Keratinocyte (primary cell): ENCODE measurements at regions not wholly inside any gene's neighbourhood (a gene's known extent, or its start where the extent isn't known, plus 50 kb on each side); places are given as distances from the start of the nearest gene placed in this dataset.

ENCODE experiments used
- DNase-seq: peaks from one replicate; pipeline ENCODE4 v3.0.0-alpha.2; 2011; ENCODE audit warnings: low read depth, missing footprints, low spot score
- FAIRE-seq: peaks from 2 replicates; lab custom pipeline; 2011; peaks lifted over from hg19 to GRCh38; lab: Jason Lieb, UNC
- H2AFZ ChIP-seq: 2 replicates; pipeline ENCODE4 v1.6.0; 2012; ENCODE audit warnings: low read length, control low read depth, inconsistent platforms; ENCODE audit not compliant: control insufficient read depth
- H3K27ac ChIP-seq: 2 replicates; pipeline ENCODE4 v1.5.1; 2011; ENCODE audit warnings: low read length; ENCODE audit not compliant: control insufficient read depth, insufficient read depth
- H3K27me3 ChIP-seq: 3 replicates; pipeline ENCODE4 v1.6.0; 2011; ENCODE audit warnings: low read length; ENCODE audit not compliant: control insufficient read depth, insufficient read depth; ENCODE audit errors: extremely low read depth
- H3K36me3 ChIP-seq, 2 experiments: 2 replicates in 1 of 2; 3 replicates in 1 of 2; pipeline ENCODE4 v1.5.1; 2011; ENCODE audit warnings: low read length in 2 of 2, mild to moderate bottlenecking in 1 of 2; ENCODE audit not compliant: control insufficient read depth in 2 of 2, insufficient read depth in 2 of 2; ENCODE audit errors: extremely low read depth in 1 of 2
- H3K4me1 ChIP-seq: 3 replicates; pipeline ENCODE4 v1.5.1; 2011; ENCODE audit warnings: low read length; ENCODE audit not compliant: control insufficient read depth, insufficient read depth; ENCODE audit errors: extremely low read depth
- H3K4me2 ChIP-seq: 3 replicates; pipeline ENCODE4 v1.6.0; 2011; ENCODE audit warnings: low read depth, low read length; ENCODE audit not compliant: control insufficient read depth, insufficient read depth; ENCODE audit errors: extremely low read depth
- H3K4me3 ChIP-seq, 3 experiments: fragments of 200-600 bp in 1 of 3; sonication (generic) in 1 of 3; 2 replicates in 2 of 3; 3 replicates in 1 of 3; pipeline ENCODE4 v1.5.1; 2011 to 2016; ENCODE audit warnings: low read length in 3 of 3, mild to moderate bottlenecking in 3 of 3, control low read depth in 2 of 3, inconsistent platforms in 1 of 3, low read depth in 1 of 3, mixed read lengths in 1 of 3, mixed run types in 1 of 3, moderate library complexity in 1 of 3; ENCODE audit not compliant: control insufficient read depth in 2 of 3, insufficient read depth in 2 of 3; ENCODE audit errors: extremely low read depth in 1 of 3
- H3K79me2 ChIP-seq: 2 replicates; pipeline ENCODE4 v1.6.0; 2012; ENCODE audit warnings: low read length; ENCODE audit not compliant: control insufficient read depth, insufficient read depth
- H3K9ac ChIP-seq: 3 replicates; pipeline ENCODE4 v1.6.0; 2011; ENCODE audit warnings: low read length; ENCODE audit not compliant: control insufficient read depth, insufficient read depth; ENCODE audit errors: extremely low read depth
- H3K9me1 ChIP-seq: 3 replicates; pipeline ENCODE4 v1.6.0; 2011; ENCODE audit warnings: low read length; ENCODE audit not compliant: control insufficient read depth, insufficient read depth; ENCODE audit errors: extremely low read depth
- H3K9me3 ChIP-seq: 2 replicates; pipeline ENCODE4 v1.5.1; 2012; ENCODE audit warnings: low read depth, low read length; ENCODE audit not compliant: control insufficient read depth
- H4K20me1 ChIP-seq: 3 replicates; pipeline ENCODE4 v1.6.0; 2011; ENCODE audit warnings: low read length; ENCODE audit not compliant: control insufficient read depth, insufficient read depth; ENCODE audit errors: extremely low read depth
- CTCF ChIP-seq, 3 experiments: IDR thresholded peaks in 1 of 3; conservative IDR thresholded peaks in 1 of 3; optimal IDR thresholded peaks in 1 of 3; 2 replicates in 2 of 3; 3 replicates in 1 of 3; pipeline versions ENCODE3 to v1.5.1; 2011; ENCODE audit warnings: low read length in 3 of 3, mild to moderate bottlenecking in 3 of 3, moderate library complexity in 2 of 3, control low read depth in 1 of 3, inconsistent platforms in 1 of 3; ENCODE audit not compliant: insufficient read depth in 2 of 3; ENCODE audit errors: extremely low read depth in 1 of 3
- EZH2 ChIP-seq: IDR thresholded peaks from one replicate; pipeline ENCODE4 v1.6.1; 2012; ENCODE audit warnings: inconsistent platforms, mild to moderate bottlenecking, low read length, moderate library complexity
- dilution Hi-C: fragments of 300-500 bp; cut with MboI; formaldehyde crosslinking; loops from one replicate; pipeline ENCODE4 v1.7.0; 2020; ENCODE audit warnings: low sequenced_read_pairs; ENCODE audit not compliant: extremely low pct_ligation_motif_present

GRCh38 chr2:146994246-146994645 is 850.6 kb upstream of the ACVR2A start:
- H3K27ac ChIP-seq, result no peak overlapping the region
- DNase-seq, result no peak
- TF ChIP-seq CTCF (optimal IDR thresholded peaks at IDR 0.05 in 1 of 3, IDR thresholded peaks at IDR 0.05 in 1 of 3, conservative IDR thresholded peaks at IDR 0.05 in 1 of 3; ENCODE audit: extremely low read depth in 1 of 3, insufficient read depth in 2 of 3, low read length in 3 of 3), result no peak
- TF ChIP-seq EZH2, result no peak
- no peak overlapping the region for H3K9ac ChIP-seq
- H3K79me2 ChIP-seq, result no peaks in the 10 kb centered on the region
- H3K27me3 ChIP-seq, result no peaks in the 10 kb centered on the region
- FAIRE-seq, result no peak
- H3K4me3 ChIP-seq, result no peak overlapping the region
- H2AFZ ChIP-seq, result no peak overlapping the region
- no peaks in the 10 kb centered on the region for H3K9me3 ChIP-seq
- peaks cover 6% of the 10 kb centered on the region for H3K4me1 ChIP-seq
- no peaks in the 10 kb centered on the region for H3K36me3 ChIP-seq
- no peaks in the 10 kb centered on the region for H4K20me1 ChIP-seq
- H3K9me1 ChIP-seq, result no peaks in the 10 kb centered on the region
- dilution Hi-C loops, result no loop called here
- H3K4me2 ChIP-seq, result no peak overlapping the region

GRCh38 chr2:146992466-146992865 is 852.4 kb upstream of the ACVR2A start:
- Histone ChIP-seq H3K4me1 (peaks cover 8% of the 10 kb centered on the region), H3K4me2 (no peak overlapping the region), H3K27me3 (no peaks in the 10 kb centered on the region), H2AFZ (no peak overlapping the region), H3K27ac (no peak overlapping the region), H3K36me3 (no peaks in the 10 kb centered on the region), H3K9me1 (no peaks in the 10 kb centered on the region), H3K9ac (no peak overlapping the region), H3K9me3 (no peaks in the 10 kb centered on the region), H4K20me1 (no peaks in the 10 kb centered on the region), H3K79me2 (no peaks in the 10 kb centered on the region), H3K4me3 (no peak overlapping the region)
- TF ChIP-seq EZH2 (no peak), CTCF (optimal IDR thresholded peaks at IDR 0.05 in 1 of 3, IDR thresholded peaks at IDR 0.05 in 1 of 3, conservative IDR thresholded peaks at IDR 0.05 in 1 of 3; ENCODE audit: extremely low read depth in 1 of 3, insufficient read depth in 2 of 3, low read length in 3 of 3) (no peak)
- dilution Hi-C loops, result no loop called here
- no peak for FAIRE-seq
- no peak for DNase-seq
